ENCODE measurements at regions not wholly inside any gene's neighbourhood (a gene's known extent, or its start where the extent isn't known, plus 50 kb on each side); places are given as distances from the start of the nearest gene placed in this dataset.

GRCh38 chr7:152572101-152572500, 103.8 kb downstream of the XRCC2 start:
- 83 to 96% methylated on average over 5 of the region's 5 CpGs for WGBS, 2 donors
- TF ChIP-seq POLR2A (IDR thresholded peaks at IDR 0.05) (no peak), EP300 (IDR thresholded peaks at IDR 0.05) (no peak), POLR2AphosphoS5 (IDR thresholded peaks at IDR 0.05) (no peak), CTCF (IDR thresholded peaks at IDR 0.05) (no peak)
- intact Hi-C loops (cut with DNase I), result no loop called here
- Histone ChIP-seq H3K4me3 (no peak overlapping the region), H3K9me3 (no peaks in the 10 kb centered on the region), H3K27me3 (no peaks in the 10 kb centered on the region), H3K4me1 (no peaks in the 10 kb centered on the region), H3K36me3 (no peaks in the 10 kb centered on the region), H3K27ac (no peak overlapping the region)
- no peak for DNase-seq

- H3K27me3 ChIP-seq, result no peaks in the 10 kb centered on the region
- H3K36me3 ChIP-seq, result no peaks in the 10 kb centered on the region
- no peak overlapping the region for H3K27ac ChIP-seq
- H3K4me1 ChIP-seq, result no peaks in the 10 kb centered on the region
- TF ChIP-seq POLR2AphosphoS5 (IDR thresholded peaks at IDR 0.05) (no peak), POLR2A (IDR thresholded peaks at IDR 0.05) (no peak), EP300 (IDR thresholded peaks at IDR 0.05) (no peak), CTCF (IDR thresholded peaks at IDR 0.05) (no peak)
- WGBS, 2 donors, result 70 to 85% methylated on average over 6 of the region's 6 CpGs
- no peak overlapping the region for H3K4me3 ChIP-seq
- intact Hi-C loops (cut with DNase I), result no loop called here
- DNase-seq, result no peak
- H3K9me3 ChIP-seq, result no peaks in the 10 kb centered on the region
These were observed 104.9 kb downstream of the XRCC2 start for GRCh38 chr7:152571068-152571467.

GRCh38 chr7:152568972-152569371, 107.0 kb downstream of the XRCC2 start:
- Histone ChIP-seq H3K4me1 (no peaks in the 10 kb centered on the region), H3K4me3 (no peak overlapping the region), H3K9me3 (no peaks in the 10 kb centered on the region), H3K36me3 (no peaks in the 10 kb centered on the region), H3K27ac (no peak overlapping the region), H3K27me3 (no peaks in the 10 kb centered on the region)
- intact Hi-C loops (cut with DNase I), result no loop called here
- WGBS, 2 donors, result 61 to 82% methylated on average over 6 of the region's 6 CpGs
- no peak for DNase-seq
- TF ChIP-seq POLR2A (IDR thresholded peaks at IDR 0.05), result no peak
- no peak for TF ChIP-seq CTCF (IDR thresholded peaks at IDR 0.05)

GRCh38 chr7:152565731-152566130, 110.2 kb downstream of the XRCC2 start:
- H3K9me3 ChIP-seq, result no peaks in the 10 kb centered on the region

More at GRCh38 chr7:152565731-152566130, 110.2 kb downstream of the XRCC2 start:
- Histone ChIP-seq H3K4me1 (no peaks in the 10 kb centered on the region), H3K4me3 (no peak overlapping the region), H3K27ac (no peak overlapping the region), H3K27me3 (no peaks in the 10 kb centered on the region), H3K36me3 (no peaks in the 10 kb centered on the region)
- intact Hi-C loops (cut with DNase I), result no loop called here
- 72 to 83% methylated on average over 13 of the region's 13 CpGs for WGBS, 2 donors
- no peak for TF ChIP-seq POLR2A (IDR thresholded peaks at IDR 0.05)
- TF ChIP-seq EP300 (IDR thresholded peaks at IDR 0.05), result no peak
- TF ChIP-seq CTCF (IDR thresholded peaks at IDR 0.05), result no peak
- TF ChIP-seq POLR2AphosphoS5 (IDR thresholded peaks at IDR 0.05), result no peak
- DNase-seq, result no peak
